GM10266 (cell line): ENCODE measurements at regions not wholly inside any gene's neighbourhood (a gene's known extent, or its start where the extent isn't known, plus 50 kb on each side); places are given as distances from the start of the nearest gene placed in this dataset.

ENCODE experiments used
- DNase-seq: peaks from one replicate; pipeline ENCODE4 v3.0.0; 2012; ENCODE audit errors: extremely low spot score
- CTCF ChIP-seq: IDR thresholded peaks from 2 replicates; pipeline ENCODE4 v1.5.1; 2012; ENCODE audit warnings: mild to moderate bottlenecking, low read depth; ENCODE audit not compliant: control insufficient read depth, insufficient read depth; ENCODE audit errors: missing control alignments

DNA sequence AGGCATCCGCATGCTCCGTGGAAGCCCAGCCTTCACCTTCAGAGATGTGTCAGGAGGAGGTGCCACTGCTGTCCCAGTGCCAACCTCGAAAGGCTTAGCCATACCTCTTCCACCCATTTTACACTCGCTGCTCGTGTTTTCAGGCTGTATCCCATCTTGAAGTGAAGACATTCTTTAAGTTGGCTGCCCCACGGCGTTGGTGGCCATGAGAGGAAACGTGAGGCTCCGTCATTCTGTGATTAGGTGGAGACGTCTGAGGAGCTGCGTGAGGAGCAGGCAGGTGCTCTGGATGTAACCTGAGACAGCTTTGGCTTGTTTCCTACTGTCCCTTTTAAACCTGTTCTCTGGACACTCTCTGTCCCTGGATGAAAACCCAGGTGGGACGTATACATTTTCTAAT, 159.9 kb upstream of the RNF32 start:
- TF ChIP-seq CTCF, result no peak

DNA sequence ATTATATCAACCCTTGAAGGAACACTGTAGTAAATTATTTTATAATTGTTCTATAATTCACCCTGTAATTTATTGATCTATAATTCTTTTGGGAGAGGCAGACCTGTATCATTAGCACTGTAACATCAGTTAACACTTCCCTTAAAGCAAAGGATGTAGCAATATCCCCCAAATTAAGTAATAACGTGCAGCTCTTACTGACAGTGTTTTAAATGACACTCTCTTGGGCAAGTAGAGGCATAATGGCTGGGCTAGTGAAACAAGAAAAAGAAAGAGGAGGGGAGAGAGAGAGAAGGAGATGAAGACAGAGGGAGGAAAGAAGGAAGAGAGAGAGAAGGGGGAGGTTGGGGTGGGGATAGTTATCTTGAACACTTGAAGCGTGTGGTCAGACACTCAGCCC, 161.0 kb upstream of the RNF32 start:
- DNase-seq, result no peak
- TF ChIP-seq CTCF, result no peak

More for the DNA sequence above, 159.9 kb upstream of the RNF32 start:
- no peak for DNase-seq

DNA sequence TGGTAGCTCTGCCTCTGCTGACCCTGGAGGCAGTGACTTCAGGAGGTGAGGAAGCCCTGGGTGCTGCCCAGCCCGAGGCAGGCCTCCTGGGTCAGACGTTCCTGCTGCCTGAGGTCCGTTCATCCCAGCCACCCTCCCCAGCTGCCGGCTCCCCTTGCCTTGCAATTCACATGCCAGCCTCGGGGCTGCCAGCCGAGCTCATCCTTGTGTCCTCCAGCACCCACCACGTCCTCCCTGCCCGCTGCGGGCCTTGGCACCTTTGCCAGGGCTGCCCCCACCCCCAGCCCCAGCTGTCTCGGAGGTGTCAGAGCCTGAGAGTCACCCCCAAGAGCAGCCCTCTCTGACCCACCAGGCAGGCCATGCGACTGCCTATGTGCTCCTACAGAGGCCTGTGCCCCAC, 162.1 kb upstream of the RNF32 start:
- DNase-seq, result no peak
- no peak for TF ChIP-seq CTCF

DNA sequence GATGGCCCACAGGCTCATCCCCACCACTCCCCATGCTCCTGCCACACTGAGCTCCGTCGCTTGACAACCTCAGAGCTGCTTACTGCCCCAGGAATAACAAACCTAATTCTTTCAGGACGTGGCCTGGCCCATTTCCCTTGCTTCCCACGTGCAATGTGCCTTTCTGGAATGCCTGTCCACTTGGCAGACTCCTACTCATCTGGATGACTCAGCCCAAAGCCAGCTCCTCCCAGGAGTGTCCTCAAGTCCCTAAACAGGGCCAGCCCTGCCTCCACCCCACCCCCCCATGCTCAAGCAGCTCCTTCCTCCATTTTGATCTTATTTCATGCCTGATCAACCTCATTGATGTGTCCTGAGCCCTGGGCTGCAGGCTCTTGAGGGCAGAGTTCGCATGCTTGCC, 164.9 kb upstream of the RNF32 start:
- DNase-seq, result no peak
- TF ChIP-seq CTCF, result no peak

- DNase-seq, result no peak
- no peak for TF ChIP-seq CTCF
Measured at GRCh38 chr7:156475179-156475578, 165.4 kb upstream of the RNF32 start.

GRCh38 chr7:156474241-156474743, 166.3 kb upstream of the RNF32 start:
- no peak for DNase-seq
- no peak for TF ChIP-seq CTCF

- DNase-seq, result peak; percentile 67
Measured at GRCh38 chr7:156473476-156474240, 166.9 kb upstream of the RNF32 start.

More at GRCh38 chr7:156473476-156474240, 166.9 kb upstream of the RNF32 start:
- TF ChIP-seq CTCF, result peak; percentile 79
